GM19043 (cell line): ENCODE measurements at regions not wholly inside any gene's neighbourhood (a gene's known extent, or its start where the extent isn't known, plus 50 kb on each side); places are given as distances from the start of the nearest gene placed in this dataset.
"Not testable (repeated sequence)": the region's sequence is repeated elsewhere in the genome, so short reads cannot be mapped to it uniquely, and the experiment has no call there.

ENCODE experiments used
- ATAC-seq: cut with Tn5 transposase; IDR thresholded peaks from one replicate; pipeline ENCODE4 v1.9.1; 2021; ENCODE audit warnings: low read depth; ENCODE audit not compliant: unreplicated experiment

DNA sequence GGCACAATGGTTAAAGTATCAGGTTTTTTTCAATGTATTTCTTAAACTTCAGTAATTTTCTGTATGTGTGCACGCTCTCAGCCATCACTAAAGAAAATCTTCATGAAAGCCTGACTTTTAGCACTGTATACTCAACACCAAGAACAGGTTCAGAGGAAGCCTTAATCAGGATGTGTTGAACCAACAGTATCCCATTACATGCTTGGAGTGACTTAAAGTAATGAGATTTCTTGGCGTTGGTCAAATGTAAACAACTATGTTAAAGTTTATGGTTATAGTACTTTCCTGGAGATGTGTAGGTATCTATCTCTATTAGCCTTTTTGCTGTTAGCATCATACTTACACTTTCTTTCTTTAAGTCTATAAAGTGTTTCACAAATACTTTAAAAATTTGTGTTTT lies 335.0 kb downstream of the CCER1 start:
- ATAC-seq = no peak

DNA sequence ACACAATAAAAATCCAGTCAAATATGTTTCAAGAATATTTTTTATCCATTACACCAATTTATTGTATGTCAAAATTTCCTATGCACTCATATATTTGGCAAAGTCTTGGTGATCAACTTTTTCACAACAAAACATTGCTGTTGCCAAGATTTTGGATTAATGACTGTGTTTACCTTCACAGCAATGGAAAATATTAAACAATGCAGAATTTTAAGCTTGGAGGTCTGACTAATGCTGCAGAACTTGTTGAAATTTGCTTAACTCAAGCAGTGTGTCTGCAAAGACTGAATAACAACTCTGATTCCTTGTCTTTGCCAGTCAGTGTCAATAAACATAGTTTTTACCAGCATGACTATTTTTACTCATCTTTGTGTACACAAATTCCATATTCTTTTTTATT lies 336.4 kb downstream of the CCER1 start:
- no peak for ATAC-seq

DNA sequence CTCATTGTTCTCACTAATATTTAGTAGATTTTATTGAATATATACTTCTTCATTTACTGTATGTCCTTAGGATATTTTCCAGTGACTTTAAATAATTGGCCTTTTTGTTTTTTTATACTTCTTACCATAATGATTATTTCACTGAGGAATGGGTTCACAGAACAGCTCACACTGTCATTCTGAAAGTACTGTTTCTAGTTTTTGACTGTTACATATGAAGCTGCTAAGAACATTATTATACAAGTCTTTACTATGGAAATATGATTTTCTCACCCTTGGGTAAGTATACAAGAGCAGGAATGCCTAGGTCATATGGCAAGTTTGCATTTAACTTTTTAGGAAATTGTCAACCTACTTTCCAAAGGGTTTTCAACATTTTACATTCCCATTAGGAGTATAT lies 343.1 kb downstream of the CCER1 start:
- ATAC-seq = no peak

DNA sequence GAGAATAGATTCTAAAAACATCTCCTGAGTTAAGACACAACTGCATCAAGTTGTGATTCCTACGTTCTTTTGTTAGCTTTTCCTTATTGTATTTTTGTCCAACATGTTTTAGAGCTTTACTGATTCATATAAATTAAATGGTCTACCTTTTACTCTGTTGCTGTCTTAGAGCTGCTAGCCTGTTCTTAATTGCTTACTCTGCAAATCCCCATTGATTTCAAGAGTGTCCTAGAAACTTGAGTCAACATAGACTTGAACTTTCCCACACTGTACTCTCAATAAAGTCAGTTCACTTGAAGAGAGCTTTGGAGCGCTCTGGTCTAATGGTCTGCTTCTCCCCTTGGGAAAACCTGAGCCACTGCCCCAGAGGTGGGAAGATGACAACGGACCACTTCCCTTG lies 343.9 kb downstream of the CCER1 start:
- no peak for ATAC-seq

DNA sequence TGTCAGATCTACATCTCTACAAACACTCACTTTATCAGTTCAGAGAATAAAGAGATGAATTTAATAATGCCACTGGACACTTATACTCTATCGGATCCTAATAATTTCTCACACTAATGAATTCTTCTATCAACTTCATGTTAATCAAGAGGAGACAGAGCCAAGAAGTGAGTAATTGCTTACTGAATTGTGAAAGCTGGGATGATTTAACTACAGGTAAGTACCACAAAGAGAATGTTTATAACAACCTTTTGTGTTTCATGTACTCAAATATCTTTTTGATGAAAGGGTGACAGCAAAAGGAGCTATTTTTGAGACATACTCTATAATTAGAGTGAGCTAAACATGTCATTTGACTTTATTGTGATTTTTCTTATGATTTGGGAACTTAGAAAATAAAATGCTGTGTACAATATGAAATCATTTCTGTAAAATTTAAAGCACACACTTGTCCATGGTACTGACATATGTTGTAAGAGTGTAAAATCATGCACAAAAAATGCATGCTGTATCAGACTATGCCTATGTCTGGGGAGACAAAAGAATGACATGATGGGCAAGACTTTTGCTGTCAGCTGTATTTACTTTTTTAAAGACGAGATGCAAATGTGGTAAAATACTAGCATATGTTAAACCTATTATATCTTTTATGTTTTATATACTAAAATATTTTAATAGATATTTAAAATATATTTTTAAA lies 361.2 kb downstream of the CCER1 start:
- no peak for ATAC-seq

DNA sequence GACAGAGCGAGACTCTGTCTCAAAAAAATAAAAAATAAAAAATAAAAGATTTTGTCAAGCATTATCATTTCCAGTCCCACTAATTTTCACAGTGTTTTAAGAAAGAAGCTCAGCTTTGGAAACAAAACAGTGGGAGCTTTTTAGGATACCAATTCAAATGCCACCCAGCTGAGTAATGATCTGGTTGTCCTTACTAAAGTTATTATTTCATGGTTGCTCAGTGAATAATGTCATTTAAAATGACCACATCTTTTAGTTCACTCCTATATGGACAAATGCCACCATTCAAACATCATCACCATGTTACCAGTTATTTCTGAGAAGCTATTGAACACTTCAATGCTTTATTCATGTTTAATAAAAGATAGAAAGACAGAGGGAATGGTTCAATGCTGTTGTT lies 365.0 kb downstream of the CCER1 start:
- ATAC-seq = no peak

DNA sequence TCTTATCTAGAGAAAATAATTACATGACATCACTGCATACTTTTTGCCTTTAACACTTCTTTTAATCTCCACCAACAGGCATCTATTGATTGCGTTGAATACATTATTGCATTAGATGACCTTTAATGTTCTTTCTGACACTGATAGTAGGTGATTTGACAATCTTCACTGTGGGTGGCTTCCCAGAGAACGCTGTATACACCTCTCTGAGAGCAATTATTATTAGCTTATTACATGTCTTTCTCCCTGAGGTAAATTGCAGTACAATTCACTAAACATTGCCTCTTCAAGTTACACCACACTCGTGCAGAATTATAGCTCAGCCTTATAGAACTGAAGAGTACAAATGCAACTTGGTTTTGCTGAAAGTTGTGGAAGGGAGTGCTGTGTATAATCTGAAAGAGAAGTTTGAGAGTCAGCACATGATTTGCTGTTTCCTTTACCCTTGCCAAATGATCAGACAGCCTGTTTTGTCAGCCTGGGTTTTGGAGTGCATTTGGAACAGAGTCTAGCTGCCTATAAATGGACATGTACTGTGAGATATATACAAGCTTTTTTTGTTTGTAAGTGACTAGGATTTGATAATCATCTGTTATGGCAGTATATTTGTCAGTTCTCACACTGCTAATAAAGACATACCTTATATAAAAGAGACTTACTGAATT lies 369.2 kb downstream of the CCER1 start:
- no peak for ATAC-seq

DNA sequence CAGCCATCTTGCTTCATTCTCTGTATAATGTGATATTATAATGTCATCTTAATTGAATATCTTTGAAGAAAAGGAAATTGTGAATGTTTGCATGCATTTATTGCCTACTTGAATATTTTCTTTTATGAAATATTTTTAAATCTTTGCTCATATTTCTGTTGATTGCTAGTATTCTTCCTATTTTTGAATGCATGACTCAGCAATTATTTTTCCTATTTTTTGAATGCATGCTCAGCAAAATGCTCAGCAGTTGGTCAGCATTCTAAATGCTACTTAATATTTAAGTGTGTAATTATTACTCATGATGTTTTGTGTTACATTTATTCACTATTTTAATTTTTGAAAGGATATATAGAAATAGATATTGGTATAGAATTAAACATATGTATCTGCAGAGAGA lies 378.3 kb downstream of the CCER1 start:
- no peak for ATAC-seq

DNA sequence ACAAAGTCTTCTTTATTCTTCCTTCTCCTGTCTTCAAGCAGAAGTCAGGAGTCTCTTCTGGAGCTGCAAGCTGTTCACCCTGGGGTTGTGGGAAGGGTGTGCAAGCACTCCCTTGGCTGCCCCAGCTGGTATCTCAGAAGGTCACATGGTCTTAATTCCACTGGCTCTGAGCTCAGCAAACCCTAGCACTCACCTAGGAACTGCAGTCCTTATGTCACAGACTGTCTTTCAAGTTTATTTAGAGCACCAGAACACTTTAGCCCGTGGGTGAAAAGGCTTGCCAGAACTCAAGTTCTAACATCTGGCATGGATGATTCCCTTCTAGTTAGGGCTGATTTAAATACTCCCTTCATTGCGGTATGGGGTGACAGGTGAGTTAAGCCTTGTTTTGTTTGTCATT lies 379.0 kb downstream of the CCER1 start:
- no peak for ATAC-seq

DNA sequence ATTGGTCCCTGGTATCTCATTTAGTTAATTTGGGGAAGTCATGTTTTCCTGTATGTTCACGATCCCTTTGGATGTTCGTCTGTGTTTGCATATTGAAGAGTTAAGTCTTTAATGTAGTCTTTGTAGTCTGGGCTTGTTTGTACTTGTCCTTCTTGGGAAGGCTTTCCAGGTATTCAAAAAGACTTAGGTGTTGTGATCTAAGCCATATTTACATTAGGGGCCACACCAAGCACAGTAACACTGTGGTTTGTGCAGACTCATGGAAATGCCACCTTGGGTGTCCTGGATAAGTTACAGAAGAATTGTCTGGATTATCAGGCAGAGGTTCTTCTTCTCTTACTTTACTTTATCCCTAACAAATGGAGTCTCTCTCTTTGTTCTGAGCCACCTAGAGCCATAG lies 380.3 kb downstream of the CCER1 start:
- ATAC-seq = no peak

DNA sequence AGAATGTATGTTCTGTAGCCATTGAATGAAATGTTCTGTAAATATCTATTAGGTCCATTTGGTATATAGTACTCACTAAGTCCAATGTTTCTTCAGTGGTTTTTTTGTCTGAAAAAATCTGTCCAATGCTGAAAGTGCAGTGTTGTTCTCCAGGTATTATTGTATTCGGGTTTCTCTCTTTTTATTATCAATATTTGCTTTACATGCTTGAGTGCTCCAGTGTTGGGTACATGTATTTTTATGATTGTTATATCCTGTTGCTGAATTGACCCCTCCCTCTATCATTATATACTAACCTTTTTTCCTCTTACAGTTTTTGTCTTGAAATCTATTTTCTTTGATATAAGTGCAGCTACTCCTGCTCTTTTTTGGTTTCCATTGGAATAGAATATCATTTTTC lies 382.2 kb downstream of the CCER1 start:
- no peak for ATAC-seq

DNA sequence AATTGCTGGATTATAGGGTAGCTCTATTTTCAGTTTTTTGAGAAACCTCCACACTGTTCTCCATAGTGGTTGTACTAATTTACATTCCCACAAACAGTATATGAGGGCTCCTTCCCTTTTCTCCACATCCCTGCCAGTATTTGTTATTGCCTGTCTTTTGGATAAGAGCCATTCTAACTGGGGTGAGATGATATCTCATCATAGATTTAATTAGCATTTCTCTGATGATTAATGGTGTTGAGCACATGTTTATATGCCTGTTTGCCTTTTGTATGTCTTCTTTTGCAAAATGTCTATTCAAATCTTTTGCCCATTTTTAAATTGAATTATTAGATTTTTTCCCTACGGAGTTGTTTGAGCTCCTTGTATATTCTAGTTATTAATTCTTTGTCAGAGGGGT lies 385.3 kb downstream of the CCER1 start:
- ATAC-seq = no peak

DNA sequence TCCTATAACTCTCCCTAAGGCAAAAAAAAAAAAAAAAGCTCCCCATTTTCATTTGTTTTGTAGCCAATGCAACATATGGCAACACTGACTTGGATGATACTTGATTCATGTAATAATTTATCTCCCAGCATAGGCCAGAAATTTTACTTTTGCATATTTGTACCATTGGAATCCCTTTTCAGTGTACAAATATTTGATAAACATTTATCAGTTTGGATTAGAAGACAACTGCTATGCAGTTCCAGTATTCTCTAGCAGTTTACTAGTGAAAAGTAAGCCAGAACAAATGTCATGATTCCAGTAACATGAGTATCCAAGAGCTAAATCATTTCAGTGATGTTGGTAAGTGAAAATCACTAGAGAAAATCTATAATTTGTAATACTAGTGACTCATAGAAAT lies 392.3 kb downstream of the CCER1 start:
- no peak for ATAC-seq

DNA sequence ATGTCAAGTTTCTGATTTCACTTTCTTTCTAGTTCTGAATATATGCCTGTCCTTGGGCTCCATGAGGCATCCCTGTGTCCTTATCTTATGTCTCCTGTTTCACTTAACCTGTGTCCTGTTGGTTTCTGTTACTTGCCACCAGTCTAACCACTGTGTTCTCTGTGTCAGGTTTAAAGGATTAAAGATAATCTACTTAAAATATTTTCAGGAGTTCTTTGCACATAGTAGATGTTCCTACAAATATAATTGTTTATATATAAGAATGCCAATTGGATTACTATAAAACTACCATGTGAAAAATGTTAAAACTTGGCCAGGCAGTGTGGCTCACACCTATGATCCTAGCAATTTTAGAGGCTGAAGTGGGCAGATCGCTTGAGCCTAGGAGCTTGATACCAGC lies 406.4 kb downstream of the CCER1 start:
- no peak for ATAC-seq

DNA sequence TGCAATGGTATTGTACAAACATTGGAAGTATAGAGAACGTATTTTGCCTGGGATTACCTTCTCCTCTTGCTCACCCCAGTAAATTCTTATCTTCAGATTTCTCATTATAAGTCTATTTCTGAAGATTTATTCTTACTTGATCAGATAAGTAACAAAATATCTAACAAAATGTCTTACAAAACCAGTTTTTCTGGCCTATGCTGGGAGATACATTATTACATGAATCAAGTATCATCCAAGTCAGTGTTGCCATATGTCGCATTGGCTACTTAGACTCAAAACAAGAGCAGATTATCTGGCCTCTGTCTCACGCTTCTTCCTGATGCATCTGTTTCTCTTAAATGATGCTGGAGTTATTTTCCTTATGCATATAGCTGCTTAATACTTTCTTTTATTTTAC lies 408.5 kb downstream of the CCER1 start:
- ATAC-seq = no peak

DNA sequence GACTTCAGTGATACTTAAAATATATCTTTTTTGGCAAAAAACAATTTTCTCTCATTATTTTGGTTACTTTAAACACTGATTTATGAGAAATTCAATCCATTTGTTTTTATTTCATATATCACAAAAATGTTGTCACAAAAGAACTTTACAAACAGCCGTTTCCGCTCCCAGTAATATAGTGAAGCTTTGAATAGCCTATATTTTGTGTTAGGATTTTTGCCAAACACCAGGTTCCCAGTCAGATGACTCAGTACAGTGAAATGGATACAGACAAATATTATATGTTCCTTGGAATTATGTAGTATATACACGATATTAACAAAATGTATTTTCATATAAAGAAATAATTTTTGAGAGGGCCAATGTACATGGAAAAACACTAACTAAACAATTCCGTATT lies 411.1 kb downstream of the CCER1 start:
- ATAC-seq = no peak

DNA sequence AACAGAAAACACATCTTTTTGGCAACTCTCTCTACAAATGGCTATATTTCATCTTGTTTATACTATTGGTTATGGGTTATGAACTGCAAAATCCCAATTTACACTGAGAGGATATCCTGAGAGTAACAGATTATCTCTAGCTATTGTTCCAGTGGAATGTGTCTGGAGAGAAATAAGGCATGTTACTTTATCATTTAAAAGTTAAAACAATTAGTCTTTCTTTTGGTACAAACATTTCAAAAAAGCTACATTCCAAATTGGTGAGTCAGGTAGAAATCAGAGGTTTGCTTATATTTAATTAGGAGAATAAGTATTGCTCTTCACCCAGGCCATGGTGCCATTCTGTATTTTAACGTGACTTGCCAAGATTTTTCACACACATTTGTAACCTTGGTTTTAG lies 411.6 kb downstream of the CCER1 start:
- no peak for ATAC-seq

DNA sequence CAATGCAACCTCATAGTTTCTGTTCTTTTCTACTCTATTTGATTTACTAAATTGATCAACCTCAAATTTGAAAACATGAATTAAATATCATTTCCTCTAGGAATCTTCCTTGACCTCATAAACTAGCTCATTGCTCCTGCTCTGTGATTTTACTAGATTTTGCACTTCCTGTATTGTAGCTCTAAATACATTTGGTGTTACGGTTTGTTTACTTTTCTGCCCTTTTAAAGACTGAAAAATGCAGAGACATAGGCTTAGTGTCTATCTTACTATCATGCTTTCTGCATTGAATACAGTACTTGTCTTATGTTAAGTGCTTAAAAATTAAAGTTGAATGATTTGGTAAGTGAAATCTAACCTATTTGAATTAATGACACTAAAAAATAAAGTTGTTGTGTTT lies 412.1 kb downstream of the CCER1 start:
- not testable (repeated sequence) for ATAC-seq

DNA sequence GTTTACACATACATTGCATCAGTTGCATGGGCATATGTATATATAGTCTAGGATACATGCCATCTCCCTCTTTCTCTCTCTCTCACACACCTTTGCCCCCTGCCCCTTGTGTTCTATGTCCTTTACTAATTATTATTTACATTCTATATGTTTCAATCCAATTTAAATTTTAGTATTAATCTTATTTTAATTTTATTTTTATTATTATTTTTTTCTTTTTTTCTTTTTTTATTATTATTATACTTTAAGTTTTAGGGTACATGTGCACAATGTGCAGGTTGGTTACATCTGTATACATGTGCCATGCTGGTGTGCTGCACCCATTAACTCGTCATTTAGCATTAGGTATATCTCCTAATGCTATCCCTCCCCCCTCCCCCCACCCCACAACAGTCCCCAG lies 421.1 kb downstream of the CCER1 start:
- not testable (repeated sequence) for ATAC-seq

DNA sequence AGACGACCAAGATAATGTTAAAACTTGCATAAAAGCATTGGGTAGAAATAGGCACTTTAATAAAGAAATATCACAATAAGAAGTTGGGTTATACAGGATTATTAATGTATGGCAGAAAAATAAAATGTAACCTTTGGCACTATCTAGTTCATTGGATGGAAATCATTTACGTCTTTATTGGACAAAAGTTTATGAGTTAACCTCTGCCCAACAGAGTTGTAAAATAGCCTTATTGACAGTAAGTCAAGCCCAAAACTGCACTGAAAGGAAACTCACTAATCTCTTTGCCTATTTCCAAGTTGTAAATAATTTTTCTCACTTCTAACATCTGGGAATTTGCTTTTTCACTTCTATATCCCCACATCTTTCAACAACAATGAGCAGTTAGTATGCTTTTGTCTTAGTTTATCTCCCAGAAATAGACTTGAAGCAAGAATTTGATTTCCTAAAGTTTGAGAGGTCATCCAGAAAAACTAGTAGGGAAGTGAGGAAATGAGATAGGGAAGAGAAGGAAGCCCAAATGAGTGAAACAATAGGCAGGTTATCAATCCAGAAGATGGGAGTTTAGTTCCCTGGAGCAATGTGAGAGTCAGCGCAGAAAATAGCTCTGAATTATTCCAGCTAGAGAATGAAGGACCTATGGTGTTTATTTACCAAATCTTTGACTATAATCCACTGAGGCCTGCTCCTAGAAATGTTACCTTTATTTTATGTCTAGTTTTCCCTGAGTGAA lies 434.8 kb downstream of the CCER1 start:
- no peak for ATAC-seq

DNA sequence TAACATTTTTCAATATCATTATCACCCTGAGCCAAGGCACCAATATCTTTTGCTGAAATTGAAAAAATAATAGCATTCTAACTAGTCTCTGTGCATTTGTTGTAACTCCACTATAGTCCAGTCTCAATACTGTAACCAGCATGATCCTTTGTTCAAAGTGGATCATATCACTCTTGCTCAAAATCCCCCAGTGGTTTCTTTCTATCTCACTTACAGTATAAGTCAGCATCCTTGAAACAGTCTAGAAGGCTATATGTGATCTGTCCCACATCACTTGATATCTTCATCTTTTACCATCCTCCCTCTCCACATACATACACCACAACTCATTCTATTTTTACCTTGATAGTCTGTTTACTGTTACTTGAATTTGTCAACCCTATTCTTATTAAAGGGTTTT lies 435.7 kb downstream of the CCER1 start:
- ATAC-seq = no peak
